Uterus (tissue), 2 donors: ENCODE measurements at regions not wholly inside any gene's neighbourhood (a gene's known extent, or its start where the extent isn't known, plus 50 kb on each side); places are given as distances from the start of the nearest gene placed in this dataset.
"Not testable (repeated sequence)": the region's sequence is repeated elsewhere in the genome, so short reads cannot be mapped to it uniquely, and the experiment has no call there.

Source experiments
- CTCF ChIP-seq, 4 experiments: fragments of 200-600 bp in 2 of 4; fragments of 450-650 bp in 2 of 4; sonication (generic) in 2 of 4; IDR thresholded peaks; one replicate each; pipeline ENCODE4 v1.5.1; 2016 to 2019; ENCODE audit warnings: antibody characterized with exemption in 4 of 4, mild to moderate bottlenecking in 2 of 4, moderate library complexity in 1 of 4
- POLR2A ChIP-seq, 2 donors: fragments of 450-650 bp; IDR thresholded peaks; one replicate each; pipeline ENCODE4 v1.6.1; 2016; ENCODE audit warnings: antibody characterized with exemption in 2 of 2, mild to moderate bottlenecking in 1 of 2, moderate library complexity in 1 of 2

- not testable (repeated sequence) for TF ChIP-seq POLR2A, CTCF (IDR thresholded peaks at IDR 0.05)
Measured at GRCh38 chr15:84395384-84395783, 159.8 kb downstream of the GOLGA6L4 start.
